ENCODE measurements at regions not wholly inside any gene's neighbourhood (a gene's known extent, or its start where the extent isn't known, plus 50 kb on each side); places are given as distances from the start of the nearest gene placed in this dataset.
"Not testable (repeated sequence)": the region's sequence is repeated elsewhere in the genome, so short reads cannot be mapped to it uniquely, and the experiment has no call there.

DNA sequence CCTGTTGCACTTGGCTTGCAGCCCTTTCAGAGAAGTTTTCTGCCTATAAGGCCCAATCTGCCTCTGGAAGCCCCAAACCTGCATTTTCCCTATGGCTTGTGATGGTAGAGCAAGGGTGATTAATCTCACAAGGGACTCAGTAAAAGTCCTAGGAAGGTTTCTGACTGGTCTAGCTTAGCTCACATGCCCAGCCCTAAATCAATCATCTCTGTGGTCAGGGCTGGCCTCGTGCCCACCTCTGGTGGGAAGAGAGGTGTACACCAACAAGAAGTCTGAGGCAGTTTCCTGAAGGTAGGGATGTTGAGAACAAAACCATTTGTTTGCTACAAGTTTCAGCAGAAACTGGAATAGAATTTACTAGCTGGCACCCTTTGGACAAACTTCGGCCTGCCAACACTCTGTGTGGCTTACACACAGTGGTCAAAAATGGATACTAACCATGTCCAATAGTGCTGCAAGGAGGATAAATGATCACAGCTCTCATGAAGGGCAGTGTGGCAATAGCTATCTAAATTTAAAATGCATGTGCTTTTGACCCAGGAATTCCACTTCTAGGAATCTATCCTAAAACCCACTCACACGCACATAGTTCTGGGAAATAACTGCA, 96.4 kb downstream of the EN1 start:
- H3K4me1 ChIP-seq (replicated peaks in 1 of 2): no peaks in the 10 kb centered on the region
- no peaks in the 10 kb centered on the region for H3K36me3 ChIP-seq (replicated peaks in 1 of 2)
- no peak for DNase-seq
- no peak overlapping the region for H3K27ac ChIP-seq
- intact Hi-C loops (cut with DNase I): loop anchor here in 1 of 2 donors (10.0 kb wide), 1 partner anchor 104 kb away; no protein-coding TSS in a partner anchor
- WGBS, 4 donors: 62 to 65% (median 64%) methylated on average over 3 of the region's 3 CpGs
- no peaks in the 10 kb centered on the region for H3K27me3 ChIP-seq
- TF ChIP-seq POLR2A (IDR thresholded peaks at IDR 0.05): no peak
- TF ChIP-seq, protein P1, sequence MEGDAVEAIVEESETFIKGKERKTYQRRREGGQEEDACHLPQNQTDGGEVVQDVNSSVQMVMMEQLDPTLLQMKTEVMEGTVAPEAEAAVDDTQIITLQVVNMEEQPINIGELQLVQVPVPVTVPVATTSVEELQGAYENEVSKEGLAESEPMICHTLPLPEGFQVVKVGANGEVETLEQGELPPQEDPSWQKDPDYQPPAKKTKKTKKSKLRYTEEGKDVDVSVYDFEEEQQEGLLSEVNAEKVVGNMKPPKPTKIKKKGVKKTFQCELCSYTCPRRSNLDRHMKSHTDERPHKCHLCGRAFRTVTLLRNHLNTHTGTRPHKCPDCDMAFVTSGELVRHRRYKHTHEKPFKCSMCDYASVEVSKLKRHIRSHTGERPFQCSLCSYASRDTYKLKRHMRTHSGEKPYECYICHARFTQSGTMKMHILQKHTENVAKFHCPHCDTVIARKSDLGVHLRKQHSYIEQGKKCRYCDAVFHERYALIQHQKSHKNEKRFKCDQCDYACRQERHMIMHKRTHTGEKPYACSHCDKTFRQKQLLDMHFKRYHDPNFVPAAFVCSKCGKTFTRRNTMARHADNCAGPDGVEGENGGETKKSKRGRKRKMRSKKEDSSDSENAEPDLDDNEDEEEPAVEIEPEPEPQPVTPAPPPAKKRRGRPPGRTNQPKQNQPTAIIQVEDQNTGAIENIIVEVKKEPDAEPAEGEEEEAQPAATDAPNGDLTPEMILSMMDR (IDR thresholded peaks at IDR 0.05): no peak
- H3K4me3 ChIP-seq: no peak overlapping the region
- no peaks in the 10 kb centered on the region for H3K9me3 ChIP-seq (replicated peaks in 1 of 3)

DNA sequence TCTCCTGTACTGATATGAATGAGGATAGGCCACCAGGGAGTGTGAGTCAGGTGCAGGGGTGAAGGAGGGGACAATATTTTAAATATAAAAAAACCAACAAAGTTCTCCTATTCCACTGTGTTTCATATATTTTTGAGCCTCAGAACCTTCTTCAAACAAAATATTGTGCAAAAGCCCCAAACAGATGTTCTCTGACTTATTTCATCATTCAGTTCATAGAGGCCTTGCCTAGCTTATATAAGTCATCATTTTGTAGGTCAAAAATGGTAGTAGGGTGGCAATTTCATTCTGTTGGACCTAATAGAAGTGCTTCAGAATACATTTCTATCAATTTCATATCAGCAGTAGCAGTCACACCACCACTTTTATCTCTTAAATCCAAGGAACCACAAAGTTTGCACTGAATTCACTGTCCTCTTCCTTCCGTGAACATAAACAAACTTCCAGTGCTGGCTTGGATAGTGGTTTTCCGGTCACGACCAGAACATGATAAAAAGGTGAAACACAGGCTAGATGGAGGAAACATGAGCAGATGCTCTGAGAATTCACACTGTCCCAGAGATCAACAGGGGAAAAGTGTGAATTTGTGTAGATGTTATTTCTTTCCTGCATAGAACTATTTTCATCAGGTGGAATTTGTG, 99.1 kb downstream of the EN1 start:
- WGBS, 4 donors: 68 to 79% (median 72%) methylated on average over 3 of the region's 3 CpGs
- intact Hi-C loops (cut with DNase I): no loop called here
- no peaks in the 10 kb centered on the region for H3K9me3 ChIP-seq (replicated peaks in 1 of 3)
- H3K4me3 ChIP-seq: no peak overlapping the region
- no peaks in the 10 kb centered on the region for H3K4me1 ChIP-seq (replicated peaks in 1 of 2)
- DNase-seq: no peak
- TF ChIP-seq POLR2A (IDR thresholded peaks at IDR 0.05): no peak
- TF ChIP-seq, protein P1 (IDR thresholded peaks at IDR 0.05): no peak
- no peak overlapping the region for H3K27ac ChIP-seq
- no peaks in the 10 kb centered on the region for H3K27me3 ChIP-seq
- no peaks in the 10 kb centered on the region for H3K36me3 ChIP-seq (replicated peaks in 1 of 2)

DNA sequence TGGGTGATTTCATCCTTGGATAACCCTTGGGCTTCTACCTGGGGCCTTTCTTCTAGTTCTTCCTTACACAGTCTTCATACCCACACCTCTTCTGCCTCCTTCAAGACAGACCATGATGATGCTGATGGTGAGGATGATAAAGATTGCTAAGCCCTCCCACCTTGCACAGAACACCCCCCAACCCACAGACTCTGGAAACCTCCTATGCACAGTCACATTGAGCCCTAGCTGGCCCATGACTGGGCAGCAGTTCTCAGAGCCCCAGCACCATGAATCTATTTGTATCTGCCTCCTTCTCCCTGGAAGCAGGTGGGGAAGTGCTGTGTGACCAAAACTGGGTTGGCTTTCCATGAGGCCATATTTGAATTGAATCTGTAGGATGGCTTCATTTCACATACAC, 99.8 kb downstream of the EN1 start:
- Histone ChIP-seq H3K27ac (no peak overlapping the region), H3K27me3 (no peaks in the 10 kb centered on the region), H3K36me3 (replicated peaks in 1 of 2) (no peaks in the 10 kb centered on the region), H3K4me3 (no peak overlapping the region), H3K4me1 (replicated peaks in 1 of 2) (no peaks in the 10 kb centered on the region), H3K9me3 (replicated peaks in 1 of 3) (no peaks in the 10 kb centered on the region)
- intact Hi-C loops (cut with DNase I): no loop called here
- no peak for TF ChIP-seq POLR2A (IDR thresholded peaks at IDR 0.05)
- TF ChIP-seq, protein P1 (IDR thresholded peaks at IDR 0.05): no peak
- no peak for DNase-seq

DNA sequence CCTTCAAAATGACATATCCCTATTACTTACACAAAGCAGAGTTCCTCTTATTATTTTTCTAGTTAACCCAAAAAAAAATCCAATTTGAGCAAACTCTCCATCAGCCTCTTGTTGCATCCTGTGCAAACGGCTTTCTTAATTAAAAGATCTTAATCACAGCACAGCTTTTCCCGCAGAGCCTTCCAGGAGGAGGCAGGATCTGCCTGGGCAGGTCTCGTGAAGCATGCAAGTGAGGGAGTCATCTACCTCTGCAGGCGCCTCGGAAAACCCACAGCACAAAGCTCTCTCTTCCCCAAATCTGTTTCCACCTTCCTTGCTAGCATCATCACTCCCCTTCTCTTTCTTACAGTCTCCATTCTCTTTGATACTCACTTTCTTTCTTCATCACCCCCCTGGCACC, 100.4 kb downstream of the EN1 start:
- no peak for DNase-seq
- Histone ChIP-seq H3K4me1 (replicated peaks in 1 of 2) (no peaks in the 10 kb centered on the region), H3K27ac (no peak overlapping the region), H3K9me3 (replicated peaks in 1 of 3) (no peaks in the 10 kb centered on the region), H3K4me3 (no peak overlapping the region), H3K27me3 (no peaks in the 10 kb centered on the region), H3K36me3 (replicated peaks in 1 of 2) (no peaks in the 10 kb centered on the region)
- intact Hi-C loops (cut with DNase I): no loop called here
- 58 to 77% (median 71%) methylated on average over 5 of the region's 5 CpGs for WGBS, 4 donors
- TF ChIP-seq POLR2A (IDR thresholded peaks at IDR 0.05): no peak
- TF ChIP-seq, protein P1 (IDR thresholded peaks at IDR 0.05): no peak

DNA sequence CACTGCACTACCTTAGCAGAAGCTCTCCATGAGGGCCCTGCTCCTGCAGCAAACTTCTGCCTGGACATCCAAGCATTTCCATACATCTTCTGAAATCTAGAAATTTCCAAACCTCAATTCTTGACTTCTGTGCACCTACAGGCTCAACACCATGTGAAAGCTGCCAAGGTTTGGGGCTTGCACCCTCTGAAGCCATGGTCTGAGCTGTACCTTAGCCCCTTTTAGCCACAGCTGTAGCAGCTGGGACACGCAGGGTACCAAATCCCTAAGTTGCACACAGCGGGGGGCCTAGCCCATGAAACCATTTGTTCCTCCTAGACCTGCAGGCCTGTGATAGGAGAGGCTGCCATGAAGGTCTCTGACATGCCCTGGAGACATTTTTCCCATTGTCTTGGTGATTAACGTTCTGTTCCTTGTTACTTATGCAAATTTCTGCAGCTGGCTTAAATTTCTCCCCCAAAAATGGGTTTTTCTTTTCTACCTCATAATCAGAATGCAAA, 102.7 kb downstream of the EN1 start:
- H3K27me3 ChIP-seq; intact Hi-C loops (cut with DNase I); H3K27ac ChIP-seq; H3K4me3 ChIP-seq; H3K4me1 ChIP-seq (replicated peaks in 1 of 2); DNase-seq; H3K9me3 ChIP-seq (replicated peaks in 1 of 3); H3K36me3 ChIP-seq (replicated peaks in 1 of 2): not testable (repeated sequence)
- 63 to 82% (median 73%) methylated on average over 3 of the region's 3 CpGs for WGBS, 4 donors

Measured in adrenal gland (tissue), 9 donors.